GM19328 (cell line): ENCODE measurements at regions not wholly inside any gene's neighbourhood (a gene's known extent, or its start where the extent isn't known, plus 50 kb on each side); places are given as distances from the start of the nearest gene placed in this dataset.
"Not testable (repeated sequence)": the region's sequence is repeated elsewhere in the genome, so short reads cannot be mapped to it uniquely, and the experiment has no call there.

ENCODE experiments used
- ATAC-seq: cut with Tn5 transposase; IDR thresholded peaks from one replicate; pipeline ENCODE4 v1.9.1; 2021; ENCODE audit warnings: mild to moderate bottlenecking, moderate library complexity; ENCODE audit not compliant: unreplicated experiment

DNA sequence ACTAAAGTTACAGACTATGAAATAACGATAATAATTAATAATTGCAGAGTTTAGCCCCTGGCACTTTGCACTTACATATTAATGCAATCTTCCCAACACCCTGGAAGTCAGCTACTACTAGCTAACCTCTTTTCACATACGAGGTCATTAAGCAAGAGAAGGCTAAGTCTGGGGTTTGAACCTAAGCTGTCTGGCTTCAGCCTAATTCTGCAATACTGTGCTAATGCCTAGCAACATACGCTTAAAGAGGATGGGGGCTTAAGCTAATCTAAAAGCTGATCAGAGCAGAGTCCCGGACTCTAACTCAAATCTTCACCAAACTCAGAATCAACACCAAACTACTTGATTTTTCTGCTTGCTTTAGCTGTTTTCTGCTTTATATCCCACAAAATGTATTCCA, 168.7 kb upstream of the GNAI1 start:
- no peak for ATAC-seq

- no peak for ATAC-seq
Measured at GRCh38 chr7:79964463-79964862, 170.2 kb upstream of the GNAI1 start.

- no peak for ATAC-seq
Measured at GRCh38 chr7:79953130-79953529, 181.5 kb upstream of the GNAI1 start.

GRCh38 chr7:79952399-79952798, 182.2 kb upstream of the GNAI1 start:
- no peak for ATAC-seq

- ATAC-seq = no peak
Measured at GRCh38 chr7:79951415-79951814, 183.2 kb upstream of the GNAI1 start.

GRCh38 chr7:79949778-79950177, 184.9 kb upstream of the GNAI1 start:
- no peak for ATAC-seq

DNA sequence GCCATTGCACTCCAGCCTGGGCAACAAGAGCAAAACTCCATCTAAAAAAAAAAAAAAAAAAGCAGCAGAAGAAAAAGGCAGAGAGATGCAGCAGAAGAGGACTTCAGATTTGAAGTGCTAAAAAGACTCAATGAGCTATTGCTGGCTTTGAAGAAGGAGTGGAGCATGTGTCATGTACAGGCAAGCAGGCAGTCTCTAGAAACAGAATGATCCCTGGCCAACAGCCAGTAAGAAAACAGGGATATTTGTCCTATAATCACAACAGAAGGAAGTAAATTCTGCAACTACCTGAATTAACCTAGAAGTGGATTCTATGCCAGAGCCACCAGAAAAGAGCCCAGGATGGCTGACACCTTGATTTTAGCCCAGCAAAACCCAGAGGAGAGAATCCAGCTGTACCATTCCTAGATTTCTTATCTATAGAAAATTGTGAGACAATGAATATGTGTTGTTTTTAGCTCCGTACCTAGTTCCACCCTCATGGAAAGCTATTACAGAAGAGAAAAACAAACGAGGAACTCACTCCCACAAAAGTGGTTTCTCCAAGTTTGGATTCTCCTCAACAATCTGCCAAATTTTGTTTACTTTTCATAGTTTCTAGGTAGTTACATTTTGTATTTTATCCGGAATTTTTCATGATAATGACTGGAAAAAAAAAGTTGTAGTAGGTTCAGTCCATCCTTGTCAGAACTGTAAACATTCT, 198.2 kb upstream of the GNAI1 start:
- no peak for ATAC-seq

DNA sequence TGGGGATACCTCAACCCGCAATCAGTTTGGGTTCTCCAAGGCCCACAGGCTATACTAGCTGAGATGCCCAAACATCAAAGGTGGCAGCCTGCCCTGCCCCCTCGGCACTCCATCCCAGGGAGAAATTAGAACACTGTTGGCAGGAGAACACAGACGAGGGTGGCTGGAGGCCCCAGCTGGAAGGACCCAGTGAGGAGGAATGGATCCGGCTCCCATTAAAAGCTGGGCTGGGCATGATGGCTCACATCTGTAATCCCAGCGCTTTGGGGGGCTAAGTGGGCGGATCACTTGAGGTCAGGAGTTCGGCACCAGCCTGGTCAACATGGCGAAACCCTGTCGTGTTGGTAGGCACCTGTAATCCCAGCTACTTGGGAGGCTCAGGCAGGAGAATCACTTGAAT, 199.9 kb upstream of the GNAI1 start:
- ATAC-seq = no peak

GRCh38 chr7:79933144-79933543, 201.5 kb upstream of the GNAI1 start:
- ATAC-seq = no peak

DNA sequence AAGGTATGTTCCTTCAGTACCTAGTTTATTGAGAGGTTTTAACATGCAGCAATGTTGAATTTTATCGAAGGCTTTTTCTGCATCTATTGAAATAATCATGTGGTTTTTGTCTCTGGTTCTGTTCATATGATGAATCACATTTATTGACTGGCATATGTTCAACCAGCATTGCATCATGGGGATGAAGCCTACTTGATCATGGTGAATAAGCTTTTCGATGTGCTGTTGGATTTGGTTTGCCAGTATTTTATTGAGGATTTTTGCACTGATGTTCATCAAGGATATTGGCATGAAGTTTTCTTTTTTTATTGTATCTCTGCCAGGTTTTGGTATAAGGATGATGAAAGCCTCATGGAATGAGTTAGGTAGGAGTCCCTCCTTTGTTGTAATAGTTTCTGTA, 204.0 kb upstream of the GNAI1 start:
- no peak for ATAC-seq

DNA sequence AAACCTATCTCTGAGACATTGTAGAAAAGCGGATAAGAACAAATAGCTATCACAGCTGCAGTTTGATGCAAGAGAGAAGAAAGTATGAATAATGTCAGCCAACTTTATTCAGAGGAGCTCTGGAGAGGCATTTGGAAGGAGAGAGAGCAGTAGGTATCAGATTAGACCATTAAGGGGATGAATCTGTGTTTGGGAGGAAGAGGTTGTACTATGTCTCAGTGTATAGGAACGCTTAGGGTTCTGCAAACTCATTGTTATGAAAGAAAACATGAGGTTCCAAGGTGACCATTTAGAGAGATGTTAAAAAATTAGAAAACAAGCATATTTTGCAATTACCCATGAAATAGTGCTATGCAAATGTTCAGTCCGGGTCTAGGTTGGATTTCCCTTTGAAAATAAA, 207.5 kb upstream of the GNAI1 start:
- no peak for ATAC-seq

GRCh38 chr7:79923953-79924352, 210.7 kb upstream of the GNAI1 start:
- ATAC-seq = no peak

GRCh38 chr7:79922894-79923293, 211.7 kb upstream of the GNAI1 start:
- ATAC-seq = no peak

GRCh38 chr7:79921976-79922375, 212.7 kb upstream of the GNAI1 start:
- no peak for ATAC-seq

DNA sequence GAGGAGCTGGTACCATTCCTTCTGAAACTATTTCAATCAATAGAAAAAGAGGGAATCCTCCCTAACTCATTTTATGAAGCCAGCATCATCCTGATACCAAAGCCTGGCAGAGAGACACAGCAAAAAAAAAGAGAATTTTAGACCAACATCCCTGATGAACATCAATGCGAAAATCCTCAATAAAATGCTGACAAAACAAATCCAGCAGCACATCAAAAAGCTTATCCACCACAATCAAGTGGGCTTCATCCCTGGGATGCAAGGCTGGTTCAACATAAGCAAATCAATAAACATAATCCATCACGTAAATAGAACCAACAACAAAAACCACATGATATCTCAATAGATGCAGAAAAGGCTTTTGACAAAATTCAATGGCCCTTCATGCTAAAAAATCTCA, 216.0 kb upstream of the GNAI1 start:
- ATAC-seq = not testable (repeated sequence)

DNA sequence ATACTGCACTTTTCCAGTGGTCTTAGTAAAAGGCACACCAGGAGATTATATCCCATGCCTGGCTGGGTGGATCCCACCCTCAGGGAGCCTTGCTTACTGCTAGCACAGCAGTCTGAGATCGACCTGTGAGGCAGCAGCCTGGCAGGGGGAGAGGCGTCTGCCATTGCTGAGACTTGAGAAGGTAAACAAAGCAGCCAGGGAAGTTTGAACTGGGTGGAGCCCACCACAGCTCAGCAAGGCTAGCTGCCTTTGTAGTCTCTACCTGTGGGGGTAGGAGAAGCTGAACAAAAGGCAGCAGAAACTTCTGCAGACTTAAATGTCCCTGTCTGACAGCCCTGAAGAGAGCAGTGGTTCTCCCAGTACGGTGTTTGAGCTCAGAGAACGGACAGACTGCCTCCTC, 219.3 kb upstream of the GNAI1 start:
- ATAC-seq = not testable (repeated sequence)

- ATAC-seq = no peak
Measured at GRCh38 chr7:79912213-79912633, 222.4 kb upstream of the GNAI1 start.

DNA sequence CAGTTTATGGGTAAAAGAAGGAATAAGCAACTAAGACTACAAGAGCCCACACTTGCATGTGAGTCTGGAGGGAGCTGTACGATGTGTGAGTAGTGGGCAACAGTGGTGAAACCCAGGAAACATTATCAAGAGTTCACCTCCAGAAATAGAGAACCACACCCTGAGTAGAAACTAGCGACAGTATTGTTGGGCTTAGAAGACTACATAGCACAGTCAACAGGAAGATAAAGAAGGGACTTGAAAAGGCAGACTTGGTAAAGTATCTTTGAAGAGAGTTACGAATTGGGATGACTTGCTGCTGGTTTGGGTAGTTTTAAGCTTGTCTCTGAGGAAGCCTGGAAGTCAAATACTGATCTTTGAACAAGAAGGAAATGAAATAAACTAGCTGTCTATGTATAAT, 223.2 kb upstream of the GNAI1 start:
- no peak for ATAC-seq

DNA sequence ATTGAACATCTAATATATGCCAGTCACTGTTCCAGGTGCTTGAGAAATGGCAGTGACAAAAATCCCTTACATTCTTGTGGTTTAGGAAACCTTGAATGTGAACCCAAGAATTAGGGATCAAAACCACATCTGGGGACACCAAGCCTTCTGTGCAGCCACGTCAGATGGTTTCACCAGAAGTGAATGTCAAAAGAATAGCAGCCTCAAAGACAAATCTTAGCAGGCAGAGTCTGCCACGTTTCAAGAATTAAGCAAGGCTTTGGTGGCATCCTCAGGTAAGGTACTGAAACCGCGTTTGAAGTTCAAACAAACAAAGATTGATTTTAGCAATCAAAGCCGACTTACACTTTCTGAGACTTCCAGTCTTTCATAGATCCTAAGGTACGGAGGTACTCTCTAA, 225.5 kb upstream of the GNAI1 start:
- no peak for ATAC-seq

- ATAC-seq = no peak
Measured at GRCh38 chr7:79897166-79897565, 237.5 kb upstream of the GNAI1 start.

- no peak for ATAC-seq
Measured at GRCh38 chr7:79893991-79894390, 240.6 kb upstream of the GNAI1 start.

DNA sequence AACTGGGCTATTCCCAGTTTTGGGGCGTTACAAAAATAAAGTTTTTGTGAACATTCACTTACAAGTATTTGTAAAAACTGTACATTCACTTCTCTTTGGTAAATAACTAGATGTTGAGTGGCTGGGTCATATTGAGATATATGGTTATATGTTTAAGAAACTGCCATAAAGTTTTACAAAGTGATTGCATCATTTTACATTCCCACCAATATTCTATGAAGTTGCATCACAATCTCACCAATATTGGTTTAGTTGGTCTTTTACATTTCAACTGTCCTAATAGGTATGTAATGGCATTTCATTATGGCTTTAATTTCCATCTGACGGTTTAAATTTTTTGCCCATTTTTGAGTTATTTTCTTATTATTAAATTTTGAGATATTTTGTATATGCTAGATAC, 251.7 kb upstream of the GNAI1 start:
- no peak for ATAC-seq

- no peak for ATAC-seq
Measured at GRCh38 chr7:79880312-79880711, 254.3 kb upstream of the GNAI1 start.
